KMS-11 (cell line): ENCODE measurements at regions not wholly inside any gene's neighbourhood (a gene's known extent, or its start where the extent isn't known, plus 50 kb on each side); places are given as distances from the start of the nearest gene placed in this dataset.

Experiments used
- H2AFZ ChIP-seq: fragments of 200-600 bp; sonication (generic); 2 replicates; pipeline ENCODE4 v1.6.1; 2016; ENCODE audit warnings: antibody characterized with exemption, mixed run types, low read depth
- H3K27ac ChIP-seq: fragments of 200-600 bp; sonication (generic); 2 replicates; pipeline ENCODE4 v1.6.1; 2016; ENCODE audit warnings: mild to moderate bottlenecking, mixed run types
- H3K27me3 ChIP-seq: fragments of 200-600 bp; sonication (generic); 2 replicates; pipeline ENCODE4 v1.6.1; 2017; ENCODE audit warnings: mild to moderate bottlenecking, low read depth, mixed run types, moderate library complexity; ENCODE audit not compliant: insufficient read depth
- H3K36me3 ChIP-seq: fragments of 200-600 bp; sonication (generic); 2 replicates; pipeline ENCODE4 v1.6.1; 2017; ENCODE audit warnings: mild to moderate bottlenecking, mixed run types; ENCODE audit not compliant: insufficient read depth
- H3K4me1 ChIP-seq: fragments of 200-600 bp; sonication (generic); 2 replicates; pipeline ENCODE4 v1.6.1; 2016; ENCODE audit warnings: mild to moderate bottlenecking, low read depth, mixed run types; ENCODE audit not compliant: poor library complexity, severe bottlenecking
- H3K4me2 ChIP-seq: fragments of 200-600 bp; sonication (generic); 2 replicates; pipeline ENCODE4 v1.7.0; 2016; ENCODE audit warnings: mild to moderate bottlenecking, mixed run types
- H3K4me3 ChIP-seq: fragments of 200-600 bp; sonication (generic); IDR thresholded peaks from 2 replicates; pipeline ENCODE4 v1.6.1; 2017; ENCODE audit warnings: low read depth, low read length, mixed read lengths; ENCODE audit not compliant: insufficient read depth
- H3K79me2 ChIP-seq: fragments of 200-600 bp; sonication (generic); 2 replicates; pipeline ENCODE4 v1.6.1; 2016; ENCODE audit warnings: low read depth, mixed run types; ENCODE audit not compliant: insufficient read depth
- H3K9ac ChIP-seq: fragments of 200-600 bp; sonication (generic); 2 replicates; pipeline ENCODE4 v1.6.1; 2016; ENCODE audit warnings: mild to moderate bottlenecking, mixed run types
- H4K20me1 ChIP-seq: fragments of 200-600 bp; sonication (generic); 2 replicates; pipeline ENCODE4 v1.6.1; 2016; ENCODE audit warnings: mild to moderate bottlenecking, mixed run types; ENCODE audit not compliant: insufficient read depth
- TF ChIP-seq, protein P1 (sequence below): fragments of 200-600 bp; sonication (generic); conservative IDR thresholded peaks from 2 replicates; pipeline ENCODE4 v1.6.1; 2017; ENCODE audit warnings: low read depth, mild to moderate bottlenecking, antibody characterized with exemption, low read length, moderate library complexity, mixed read lengths

DNA sequence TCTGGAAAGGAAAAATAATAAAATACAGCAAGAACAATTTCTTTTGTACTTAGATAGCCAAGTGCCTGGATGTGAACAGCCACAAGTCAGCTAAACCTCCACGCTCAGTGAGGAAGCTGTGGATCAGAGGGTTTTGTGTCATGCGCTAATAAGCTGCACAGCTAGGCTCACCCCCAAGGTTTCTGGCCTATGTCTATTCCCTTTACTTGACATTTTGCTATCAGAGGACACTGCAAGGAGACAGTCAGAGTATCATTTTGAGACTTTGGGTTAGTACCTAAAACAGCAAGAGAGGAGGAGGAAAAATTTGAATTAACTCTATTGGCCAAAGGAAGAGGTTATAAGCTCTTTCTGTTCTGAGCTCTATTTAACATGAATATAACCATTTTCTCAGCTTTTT, 139.3 kb downstream of the KCNJ2 start:
- Histone ChIP-seq H3K36me3 (no peaks in the 10 kb centered on the region), H3K9ac (no peak overlapping the region), H3K4me1 (no peaks in the 10 kb centered on the region), H3K27me3 (no peaks in the 10 kb centered on the region), H3K27ac (no peak overlapping the region), H4K20me1 (no peaks in the 10 kb centered on the region), H2AFZ (no peak overlapping the region), H3K4me3 (no peak overlapping the region), H3K4me2 (no peak overlapping the region), H3K79me2 (no peaks in the 10 kb centered on the region)
- TF ChIP-seq, protein P1, sequence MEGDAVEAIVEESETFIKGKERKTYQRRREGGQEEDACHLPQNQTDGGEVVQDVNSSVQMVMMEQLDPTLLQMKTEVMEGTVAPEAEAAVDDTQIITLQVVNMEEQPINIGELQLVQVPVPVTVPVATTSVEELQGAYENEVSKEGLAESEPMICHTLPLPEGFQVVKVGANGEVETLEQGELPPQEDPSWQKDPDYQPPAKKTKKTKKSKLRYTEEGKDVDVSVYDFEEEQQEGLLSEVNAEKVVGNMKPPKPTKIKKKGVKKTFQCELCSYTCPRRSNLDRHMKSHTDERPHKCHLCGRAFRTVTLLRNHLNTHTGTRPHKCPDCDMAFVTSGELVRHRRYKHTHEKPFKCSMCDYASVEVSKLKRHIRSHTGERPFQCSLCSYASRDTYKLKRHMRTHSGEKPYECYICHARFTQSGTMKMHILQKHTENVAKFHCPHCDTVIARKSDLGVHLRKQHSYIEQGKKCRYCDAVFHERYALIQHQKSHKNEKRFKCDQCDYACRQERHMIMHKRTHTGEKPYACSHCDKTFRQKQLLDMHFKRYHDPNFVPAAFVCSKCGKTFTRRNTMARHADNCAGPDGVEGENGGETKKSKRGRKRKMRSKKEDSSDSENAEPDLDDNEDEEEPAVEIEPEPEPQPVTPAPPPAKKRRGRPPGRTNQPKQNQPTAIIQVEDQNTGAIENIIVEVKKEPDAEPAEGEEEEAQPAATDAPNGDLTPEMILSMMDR: no peak

DNA sequence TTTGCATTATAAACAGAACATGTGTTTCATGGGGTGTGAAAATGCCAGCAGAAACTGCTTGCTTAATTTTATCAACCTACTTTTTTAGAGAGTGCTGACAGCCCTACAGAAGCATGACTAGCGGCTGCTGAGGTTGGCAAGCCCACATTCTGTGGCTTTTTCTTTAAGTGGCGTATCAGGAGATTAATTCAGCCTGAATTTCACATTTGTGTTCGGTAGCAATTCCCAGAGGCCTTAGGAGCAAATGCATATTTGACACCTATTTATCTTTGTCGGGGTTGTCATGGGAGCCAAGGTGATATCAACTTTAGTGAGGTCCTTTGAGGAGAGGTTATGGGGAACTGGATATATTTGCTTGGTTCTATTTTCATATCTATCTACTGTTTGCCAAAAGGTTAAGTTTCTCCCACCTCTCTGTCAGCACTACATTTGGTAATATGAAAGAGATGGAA, 140.9 kb downstream of the KCNJ2 start:
- no peak overlapping the region for H3K27ac ChIP-seq
- H3K27me3 ChIP-seq: no peaks in the 10 kb centered on the region
- no peaks in the 10 kb centered on the region for H3K79me2 ChIP-seq
- H4K20me1 ChIP-seq: no peaks in the 10 kb centered on the region
- TF ChIP-seq, protein P1: no peak
- no peaks in the 10 kb centered on the region for H3K4me1 ChIP-seq
- H3K9ac ChIP-seq: no peak overlapping the region
- H3K36me3 ChIP-seq: no peaks in the 10 kb centered on the region
- no peak overlapping the region for H3K4me2 ChIP-seq
- H2AFZ ChIP-seq: no peak overlapping the region
- no peak overlapping the region for H3K4me3 ChIP-seq

DNA sequence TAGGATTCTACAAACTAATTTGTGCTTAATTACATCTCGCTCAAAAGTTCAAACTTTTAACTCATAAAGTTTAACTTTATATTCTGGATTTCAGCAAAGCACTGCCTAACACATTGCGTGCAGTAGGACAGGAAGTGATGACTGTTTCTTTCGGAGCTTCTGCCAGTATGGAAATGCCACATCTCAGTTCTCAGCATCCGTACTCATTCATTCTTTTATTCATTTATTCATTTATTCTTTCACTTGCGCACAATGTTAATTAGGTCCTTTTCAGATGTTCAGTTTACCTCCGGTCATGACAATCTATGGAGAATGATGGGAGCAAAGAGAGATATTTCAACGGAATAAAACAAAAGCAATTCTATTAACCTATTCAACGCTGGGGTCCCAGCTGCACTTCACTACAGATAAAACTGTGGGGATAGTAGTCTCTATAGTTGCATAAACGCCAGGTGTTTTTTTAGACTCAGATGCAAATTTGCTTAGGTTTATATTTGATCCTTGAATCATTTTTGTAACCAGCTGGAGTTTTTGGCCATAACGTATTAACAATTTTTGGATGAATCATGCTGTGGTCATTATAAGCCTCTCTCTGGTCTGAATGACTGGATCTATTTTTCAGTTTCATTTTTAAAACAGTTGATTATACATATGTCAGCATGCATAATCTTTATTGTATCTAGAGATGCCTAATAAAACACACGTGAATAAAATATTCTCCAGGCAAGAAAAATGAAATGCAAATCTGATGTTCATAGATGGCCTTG, 143.9 kb downstream of the KCNJ2 start:
- no peak overlapping the region for H3K27ac ChIP-seq
- H3K36me3 ChIP-seq: no peaks in the 10 kb centered on the region
- no peaks in the 10 kb centered on the region for H3K27me3 ChIP-seq
- no peak overlapping the region for H3K4me3 ChIP-seq
- H2AFZ ChIP-seq: no peak overlapping the region
- no peaks in the 10 kb centered on the region for H4K20me1 ChIP-seq
- TF ChIP-seq, protein P1: no peak
- H3K4me1 ChIP-seq: no peaks in the 10 kb centered on the region
- no peaks in the 10 kb centered on the region for H3K79me2 ChIP-seq
- H3K4me2 ChIP-seq: no peak overlapping the region
- no peak overlapping the region for H3K9ac ChIP-seq

DNA sequence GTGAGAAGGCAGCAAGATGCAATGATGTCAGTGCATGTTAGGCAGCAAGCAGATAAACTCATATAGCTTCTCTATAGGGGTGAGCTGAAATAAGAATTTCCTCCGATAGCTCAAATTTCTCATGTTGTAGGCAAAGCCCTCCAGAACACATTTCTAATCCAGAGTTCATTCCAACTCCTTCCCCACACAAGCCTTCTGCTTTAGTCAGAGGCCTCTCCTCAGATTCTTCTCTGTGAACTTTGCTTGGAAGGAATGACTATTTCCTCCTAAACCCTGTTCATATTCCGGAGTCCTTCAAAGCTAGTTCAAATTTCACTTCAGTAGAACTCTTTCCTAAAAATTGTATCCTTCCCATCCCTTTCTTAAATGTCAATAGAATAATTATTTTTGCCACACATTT, 144.8 kb downstream of the KCNJ2 start:
- H2AFZ ChIP-seq: no peak overlapping the region
- no peaks in the 10 kb centered on the region for H3K27me3 ChIP-seq
- no peak overlapping the region for H3K4me3 ChIP-seq
- H3K27ac ChIP-seq: no peak overlapping the region
- no peak overlapping the region for H3K4me2 ChIP-seq
- no peaks in the 10 kb centered on the region for H4K20me1 ChIP-seq
- no peaks in the 10 kb centered on the region for H3K4me1 ChIP-seq
- TF ChIP-seq, protein P1: no peak
- H3K79me2 ChIP-seq: no peaks in the 10 kb centered on the region
- no peak overlapping the region for H3K9ac ChIP-seq
- H3K36me3 ChIP-seq: no peaks in the 10 kb centered on the region
